ENCODE measurements at regions not wholly inside any gene's neighbourhood (a gene's known extent, or its start where the extent isn't known, plus 50 kb on each side); places are given as distances from the start of the nearest gene placed in this dataset.

DNA sequence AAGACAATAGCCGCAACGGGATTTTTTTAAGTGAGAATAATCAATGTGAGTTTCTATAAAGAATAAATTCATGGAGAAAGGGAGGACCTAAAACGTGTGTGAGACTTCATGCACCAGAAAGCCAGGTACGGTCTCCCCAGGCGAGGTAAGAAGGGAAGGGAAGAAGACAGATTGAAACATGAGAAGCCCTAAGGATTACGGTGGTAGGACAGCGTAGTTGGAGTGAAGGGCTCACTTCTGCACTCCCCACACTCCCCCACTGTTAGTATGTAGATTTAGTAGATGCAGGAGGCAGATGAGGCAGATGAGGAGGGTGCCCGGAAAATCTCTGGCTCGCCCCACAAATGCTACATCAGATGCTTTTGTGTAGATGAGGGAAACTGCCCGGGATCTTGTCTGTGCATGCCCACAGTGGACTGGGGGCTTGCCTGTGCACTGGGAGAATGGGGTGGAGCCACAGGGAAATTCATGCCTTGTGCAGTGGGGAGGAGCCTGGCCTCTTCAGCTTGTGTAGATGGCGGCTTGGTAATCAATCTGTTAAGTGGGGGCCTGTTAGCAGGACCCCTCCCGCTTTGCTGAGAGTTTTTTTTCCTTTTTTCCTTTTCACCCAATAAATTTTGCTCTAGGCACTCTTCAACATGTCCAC lies 1544.5 kb upstream of the TENM3 start:
- H3K4me3 ChIP-seq (replicated peaks in 1 of 2; ENCODE audit: low read depth in 1 of 2, low read length in 2 of 2): no peak overlapping the region
- no peaks in the 10 kb centered on the region for H3K79me2 ChIP-seq (ENCODE audit: insufficient read depth, low read length)
- no TSS peak for BruUV-seq (replicated peaks)
- H3K9me2 ChIP-seq (ENCODE audit: insufficient read depth): no peaks in the 10 kb centered on the region
- intact Hi-C loops (cut with micrococcal nuclease): no loop called here
- ChIA-PET POLR2A (no interaction called here), CTCF (no interaction called here), RAD21 (ENCODE audit: low non-redundant PET in 1 of 2, low total read pairs in 2 of 2, uncharacterized antibody in 2 of 2, unreplicated experiment in 2 of 2) (no interaction called here)
- TF ChIP-seq EZH2phosphoT487 (IDR thresholded peaks at IDR 0.05; ENCODE audit: borderline replicate concordance) (no peak), ZBTB33 (IDR thresholded peaks at IDR 0.05; ENCODE audit: extremely low read depth, insufficient replicate concordance, low read length) (no peak)
- H4K20me1 ChIP-seq (ENCODE audit: insufficient read depth): no peaks in the 10 kb centered on the region
- H3K4me1 ChIP-seq (ENCODE audit: control insufficient read depth in 1 of 2, insufficient read depth in 2 of 2, low read length in 2 of 2): no peaks in the 10 kb centered on the region
- no peaks in the 10 kb centered on the region for H3K9me3 ChIP-seq (ENCODE audit: control insufficient read depth in 1 of 2, insufficient read depth in 1 of 2, low read depth in 1 of 2, low read length in 2 of 2)
- H3K9ac ChIP-seq (ENCODE audit: low read length): no peak overlapping the region
- H2AFZ ChIP-seq (ENCODE audit: low read depth, low read length, poor library complexity, severe bottlenecking): no peak overlapping the region
- H3K27me3 ChIP-seq (ENCODE audit: insufficient read depth, low read length): no peaks in the 10 kb centered on the region
- H3K4me2 ChIP-seq (ENCODE audit: low read length): no peak overlapping the region
- no peak overlapping the region for H3K27ac ChIP-seq (ENCODE audit: low read depth, low read length)
- no peaks in the 10 kb centered on the region for H3K36me3 ChIP-seq (ENCODE audit: control insufficient read depth in 1 of 2, insufficient read depth in 2 of 2, low read length in 2 of 2)
- ATAC-seq (no peak), DNase-seq (ENCODE audit: low read depth, low spot score) (no peak)

- Histone ChIP-seq H3K79me2 (ENCODE audit: insufficient read depth, low read length) (no peaks in the 10 kb centered on the region), H2AFZ (ENCODE audit: low read depth, low read length, poor library complexity, severe bottlenecking) (no peak overlapping the region), H3K9ac (ENCODE audit: low read length) (no peak overlapping the region), H3K4me2 (ENCODE audit: low read length) (no peak overlapping the region), H4K20me1 (ENCODE audit: insufficient read depth) (no peaks in the 10 kb centered on the region), H3K9me2 (ENCODE audit: insufficient read depth) (no peaks in the 10 kb centered on the region), H3K9me3 (ENCODE audit: control insufficient read depth in 1 of 2, insufficient read depth in 1 of 2, low read depth in 1 of 2, low read length in 2 of 2) (no peaks in the 10 kb centered on the region), H3K4me3 (replicated peaks in 1 of 2; ENCODE audit: low read depth in 1 of 2, low read length in 2 of 2) (no peak overlapping the region), H3K4me1 (ENCODE audit: control insufficient read depth in 1 of 2, insufficient read depth in 2 of 2, low read length in 2 of 2) (no peaks in the 10 kb centered on the region), H3K27ac (ENCODE audit: low read depth, low read length) (no peak overlapping the region), H3K36me3 (ENCODE audit: control insufficient read depth in 1 of 2, insufficient read depth in 2 of 2, low read length in 2 of 2) (no peaks in the 10 kb centered on the region), H3K27me3 (ENCODE audit: insufficient read depth, low read length) (no peaks in the 10 kb centered on the region)
- POLR2A ChIA-PET: no interaction called here
- RAD21 ChIA-PET (ENCODE audit: low non-redundant PET in 1 of 2, low total read pairs in 2 of 2, uncharacterized antibody in 2 of 2, unreplicated experiment in 2 of 2): no interaction called here
- ATAC-seq: no peak
- TF ChIP-seq CTCF (IDR thresholded peaks at IDR 0.05 in 2 of 3, conservative IDR thresholded peaks at IDR 0.05 in 1 of 3; ENCODE audit: borderline replicate concordance in 1 of 3, insufficient read depth in 1 of 3, low read depth in 2 of 3, low read length in 2 of 3) (no peak), CBX3 (IDR thresholded peaks at IDR 0.05; ENCODE audit: low read depth) (peak; percentile 55; the same call in 1 of the 2 replicates)
- CTCF ChIA-PET: no interaction called here
- no TSS peak for BruUV-seq (replicated peaks)
- DNase-seq (ENCODE audit: low read depth, low spot score): no peak
- intact Hi-C loops (cut with micrococcal nuclease): no loop called here
Observed at GRCh38 chr4:180706766-180707165, 1536.4 kb upstream of the TENM3 start.

All from HCT116 (cell line).